ENCODE measurements at regions not wholly inside any gene's neighbourhood (a gene's known extent, or its start where the extent isn't known, plus 50 kb on each side); places are given as distances from the start of the nearest gene placed in this dataset.

DNA sequence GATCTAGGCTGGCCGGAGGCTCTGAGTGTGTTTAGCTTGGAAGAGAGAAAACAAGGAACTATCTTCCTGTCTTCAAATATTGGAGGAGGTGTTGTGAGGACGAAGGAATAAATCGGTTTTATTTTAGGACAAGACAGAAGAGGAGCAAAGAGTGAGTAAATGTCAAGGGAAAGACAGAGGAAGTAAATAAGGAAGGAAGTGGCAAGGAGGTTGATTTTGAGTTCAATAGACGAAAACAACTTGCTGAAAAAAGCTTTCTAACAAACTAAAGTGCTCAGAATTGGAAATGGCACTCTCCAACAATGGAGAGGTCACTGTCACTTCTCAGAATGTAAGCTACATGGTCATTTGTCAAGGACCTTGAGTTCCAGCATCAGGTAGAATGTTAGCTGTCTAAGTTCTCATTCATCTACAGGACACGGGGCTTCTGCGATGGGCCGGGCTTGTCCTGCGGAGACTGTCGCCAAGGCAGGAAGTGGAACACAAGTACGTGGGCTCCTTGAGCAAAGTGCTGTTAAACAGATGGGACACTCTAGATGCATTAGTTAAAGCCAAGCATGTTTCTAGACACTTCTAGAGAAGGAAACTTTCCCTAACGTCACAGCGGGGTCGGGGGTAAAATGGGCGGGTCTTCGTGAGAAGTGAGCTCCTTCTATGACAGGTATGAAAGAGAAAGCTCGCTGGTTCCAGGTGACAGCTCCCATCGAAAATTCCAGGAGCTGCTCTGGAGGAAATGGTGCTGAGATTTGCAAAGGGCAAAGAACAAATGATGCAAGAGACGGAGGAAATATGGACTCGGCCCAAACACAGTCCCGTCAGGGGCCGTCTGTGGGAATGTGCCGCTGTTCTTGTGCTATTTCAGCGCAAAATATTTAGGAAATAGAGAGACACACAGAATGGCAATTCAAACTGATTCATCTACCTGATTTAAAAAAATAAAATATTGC lies 103.9 kb upstream of the UBL3 start:
- no peak overlapping the region for H3K4me3 ChIP-seq (ENCODE audit: low read depth in 1 of 3, low read length in 3 of 3)
- 52% methylated on average over 23 of the region's 23 CpGs for WGBS

More for the DNA sequence above, 103.9 kb upstream of the UBL3 start:
- Histone ChIP-seq H3K4me1 (ENCODE audit: control insufficient read depth in 4 of 4, insufficient read depth in 4 of 4, low read length in 3 of 4) (peaks cover 0 to 8% (median 4%) of the 10 kb centered on the region in 4 donors), H3K36me3 (ENCODE audit: control insufficient read depth in 4 of 4, insufficient read depth in 3 of 4, low read depth in 1 of 4, low read length in 3 of 4) (no peaks in the 10 kb centered on the region), H3K27ac (ENCODE audit: low read depth in 1 of 2, low read length in 2 of 2) (peak overlapping the region; percentile 29 to 43), H3K27me3 (ENCODE audit: control insufficient read depth in 4 of 4, insufficient read depth in 4 of 4, low read length in 3 of 4) (no peaks in the 10 kb centered on the region), H3K9me3 (ENCODE audit: control insufficient read depth in 4 of 4, low read length in 3 of 4) (no peaks in the 10 kb centered on the region), H3K9ac (ENCODE audit: low read depth in 1 of 2, low read length in 2 of 2) (no peak overlapping the region)
- TF ChIP-seq, protein P1, sequence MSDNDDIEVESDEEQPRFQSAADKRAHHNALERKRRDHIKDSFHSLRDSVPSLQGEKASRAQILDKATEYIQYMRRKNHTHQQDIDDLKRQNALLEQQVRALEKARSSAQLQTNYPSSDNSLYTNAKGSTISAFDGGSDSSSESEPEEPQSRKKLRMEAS (IDR thresholded peaks at IDR 0.05) = peak; percentile 89
- peak in 1 of 2 donors; percentile 50 for TF ChIP-seq GABPA (IDR thresholded peaks at IDR 0.05 in 1 of 2, conservative IDR thresholded peaks at IDR 0.05 in 1 of 2)
- TF ChIP-seq TAF1 (conservative IDR thresholded peaks at IDR 0.05) = no peak
- TF ChIP-seq EGR1 (IDR thresholded peaks at IDR 0.05; ENCODE audit: low read depth in 2 of 2) = peak in 1 of 2 donors; percentile 41
- TF ChIP-seq NR2F2 (IDR thresholded peaks at IDR 0.05) = no peak
- TF ChIP-seq, protein P2, sequence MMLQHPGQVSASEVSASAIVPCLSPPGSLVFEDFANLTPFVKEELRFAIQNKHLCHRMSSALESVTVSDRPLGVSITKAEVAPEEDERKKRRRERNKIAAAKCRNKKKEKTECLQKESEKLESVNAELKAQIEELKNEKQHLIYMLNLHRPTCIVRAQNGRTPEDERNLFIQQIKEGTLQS (IDR thresholded peaks at IDR 0.05) = peak; percentile 88
- TF ChIP-seq YY1 (IDR thresholded peaks at IDR 0.05) = peak; percentile 93
- no peak for TF ChIP-seq FOXA1 (IDR thresholded peaks at IDR 0.05)
- no peak for TF ChIP-seq FOXA2 (IDR thresholded peaks at IDR 0.05)
- TF ChIP-seq, protein P3, sequence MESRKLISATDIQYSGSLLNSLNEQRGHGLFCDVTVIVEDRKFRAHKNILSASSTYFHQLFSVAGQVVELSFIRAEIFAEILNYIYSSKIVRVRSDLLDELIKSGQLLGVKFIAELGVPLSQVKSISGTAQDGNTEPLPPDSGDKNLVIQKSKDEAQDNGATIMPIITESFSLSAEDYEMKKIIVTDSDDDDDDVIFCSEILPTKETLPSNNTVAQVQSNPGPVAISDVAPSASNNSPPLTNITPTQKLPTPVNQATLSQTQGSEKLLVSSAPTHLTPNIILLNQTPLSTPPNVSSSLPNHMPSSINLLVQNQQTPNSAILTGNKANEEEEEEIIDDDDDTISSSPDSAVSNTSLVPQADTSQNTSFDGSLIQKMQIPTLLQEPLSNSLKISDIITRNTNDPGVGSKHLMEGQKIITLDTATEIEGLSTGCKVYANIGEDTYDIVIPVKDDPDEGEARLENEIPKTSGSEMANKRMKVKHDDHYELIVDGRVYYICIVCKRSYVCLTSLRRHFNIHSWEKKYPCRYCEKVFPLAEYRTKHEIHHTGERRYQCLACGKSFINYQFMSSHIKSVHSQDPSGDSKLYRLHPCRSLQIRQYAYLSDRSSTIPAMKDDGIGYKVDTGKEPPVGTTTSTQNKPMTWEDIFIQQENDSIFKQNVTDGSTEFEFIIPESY (IDR thresholded peaks at IDR 0.05) = peak; percentile 22
- peak; percentile 40 to 61 for TF ChIP-seq RXRA (IDR thresholded peaks at IDR 0.05)
- TF ChIP-seq HNF4G (IDR thresholded peaks at IDR 0.05) = peak; percentile 38
- TF ChIP-seq, protein P4, sequence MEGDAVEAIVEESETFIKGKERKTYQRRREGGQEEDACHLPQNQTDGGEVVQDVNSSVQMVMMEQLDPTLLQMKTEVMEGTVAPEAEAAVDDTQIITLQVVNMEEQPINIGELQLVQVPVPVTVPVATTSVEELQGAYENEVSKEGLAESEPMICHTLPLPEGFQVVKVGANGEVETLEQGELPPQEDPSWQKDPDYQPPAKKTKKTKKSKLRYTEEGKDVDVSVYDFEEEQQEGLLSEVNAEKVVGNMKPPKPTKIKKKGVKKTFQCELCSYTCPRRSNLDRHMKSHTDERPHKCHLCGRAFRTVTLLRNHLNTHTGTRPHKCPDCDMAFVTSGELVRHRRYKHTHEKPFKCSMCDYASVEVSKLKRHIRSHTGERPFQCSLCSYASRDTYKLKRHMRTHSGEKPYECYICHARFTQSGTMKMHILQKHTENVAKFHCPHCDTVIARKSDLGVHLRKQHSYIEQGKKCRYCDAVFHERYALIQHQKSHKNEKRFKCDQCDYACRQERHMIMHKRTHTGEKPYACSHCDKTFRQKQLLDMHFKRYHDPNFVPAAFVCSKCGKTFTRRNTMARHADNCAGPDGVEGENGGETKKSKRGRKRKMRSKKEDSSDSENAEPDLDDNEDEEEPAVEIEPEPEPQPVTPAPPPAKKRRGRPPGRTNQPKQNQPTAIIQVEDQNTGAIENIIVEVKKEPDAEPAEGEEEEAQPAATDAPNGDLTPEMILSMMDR (IDR thresholded peaks at IDR 0.05; ENCODE audit: low read depth, low read length, missing input control) = no peak
- TF ChIP-seq RAD21 (IDR thresholded peaks at IDR 0.05) = peak; percentile 52 to 59
- peak; percentile 89 to 93 for TF ChIP-seq HNF4A (conservative IDR thresholded peaks at IDR 0.05)
- peak in 1 of 2 donors; percentile 65 for TF ChIP-seq JUND (IDR thresholded peaks at IDR 0.05)
- TF ChIP-seq, protein P5, sequence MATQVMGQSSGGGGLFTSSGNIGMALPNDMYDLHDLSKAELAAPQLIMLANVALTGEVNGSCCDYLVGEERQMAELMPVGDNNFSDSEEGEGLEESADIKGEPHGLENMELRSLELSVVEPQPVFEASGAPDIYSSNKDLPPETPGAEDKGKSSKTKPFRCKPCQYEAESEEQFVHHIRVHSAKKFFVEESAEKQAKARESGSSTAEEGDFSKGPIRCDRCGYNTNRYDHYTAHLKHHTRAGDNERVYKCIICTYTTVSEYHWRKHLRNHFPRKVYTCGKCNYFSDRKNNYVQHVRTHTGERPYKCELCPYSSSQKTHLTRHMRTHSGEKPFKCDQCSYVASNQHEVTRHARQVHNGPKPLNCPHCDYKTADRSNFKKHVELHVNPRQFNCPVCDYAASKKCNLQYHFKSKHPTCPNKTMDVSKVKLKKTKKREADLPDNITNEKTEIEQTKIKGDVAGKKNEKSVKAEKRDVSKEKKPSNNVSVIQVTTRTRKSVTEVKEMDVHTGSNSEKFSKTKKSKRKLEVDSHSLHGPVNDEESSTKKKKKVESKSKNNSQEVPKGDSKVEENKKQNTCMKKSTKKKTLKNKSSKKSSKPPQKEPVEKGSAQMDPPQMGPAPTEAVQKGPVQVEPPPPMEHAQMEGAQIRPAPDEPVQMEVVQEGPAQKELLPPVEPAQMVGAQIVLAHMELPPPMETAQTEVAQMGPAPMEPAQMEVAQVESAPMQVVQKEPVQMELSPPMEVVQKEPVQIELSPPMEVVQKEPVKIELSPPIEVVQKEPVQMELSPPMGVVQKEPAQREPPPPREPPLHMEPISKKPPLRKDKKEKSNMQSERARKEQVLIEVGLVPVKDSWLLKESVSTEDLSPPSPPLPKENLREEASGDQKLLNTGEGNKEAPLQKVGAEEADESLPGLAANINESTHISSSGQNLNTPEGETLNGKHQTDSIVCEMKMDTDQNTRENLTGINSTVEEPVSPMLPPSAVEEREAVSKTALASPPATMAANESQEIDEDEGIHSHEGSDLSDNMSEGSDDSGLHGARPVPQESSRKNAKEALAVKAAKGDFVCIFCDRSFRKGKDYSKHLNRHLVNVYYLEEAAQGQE (IDR thresholded peaks at IDR 0.05) = peak; percentile 65
- TF ChIP-seq SP1 (IDR thresholded peaks at IDR 0.05) = peak; percentile 62
- no peak for DNase-seq (ENCODE audit: low spot score)

All from liver (tissue), 8 donors.